Activated CD4-positive, alpha-beta T cell treated with anti-CD3 and anti-CD28 coated beads for 24 hours (primary cell): ENCODE measurements at regions not wholly inside any gene's neighbourhood (a gene's known extent, or its start where the extent isn't known, plus 50 kb on each side); places are given as distances from the start of the nearest gene placed in this dataset.

Experiments
- DNase-seq, 2 donors: peaks; one replicate each; pipeline ENCODE4 v3.0.0-alpha.2; 2020; ENCODE audit warnings: low read depth in 2 of 2

DNA sequence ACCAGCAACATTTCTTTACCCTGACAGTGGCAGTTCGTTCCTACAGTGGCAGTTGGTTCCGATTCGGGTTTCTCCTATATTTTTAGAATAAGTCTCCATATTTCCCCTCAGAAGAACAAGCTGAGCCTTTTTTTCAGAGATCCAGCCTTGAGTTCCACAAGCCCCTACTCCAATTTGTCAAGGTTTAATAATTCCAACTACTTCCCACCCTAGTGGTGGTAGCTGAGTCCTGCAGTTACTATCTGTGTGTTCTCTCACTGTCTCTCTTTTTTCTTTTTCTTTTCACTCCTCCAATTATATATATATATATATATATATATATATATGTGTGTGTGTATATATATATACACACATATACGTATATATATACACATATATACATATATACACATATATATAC lies 1347.3 kb downstream of the PCDH9 start:
- DNase-seq = no peak

DNA sequence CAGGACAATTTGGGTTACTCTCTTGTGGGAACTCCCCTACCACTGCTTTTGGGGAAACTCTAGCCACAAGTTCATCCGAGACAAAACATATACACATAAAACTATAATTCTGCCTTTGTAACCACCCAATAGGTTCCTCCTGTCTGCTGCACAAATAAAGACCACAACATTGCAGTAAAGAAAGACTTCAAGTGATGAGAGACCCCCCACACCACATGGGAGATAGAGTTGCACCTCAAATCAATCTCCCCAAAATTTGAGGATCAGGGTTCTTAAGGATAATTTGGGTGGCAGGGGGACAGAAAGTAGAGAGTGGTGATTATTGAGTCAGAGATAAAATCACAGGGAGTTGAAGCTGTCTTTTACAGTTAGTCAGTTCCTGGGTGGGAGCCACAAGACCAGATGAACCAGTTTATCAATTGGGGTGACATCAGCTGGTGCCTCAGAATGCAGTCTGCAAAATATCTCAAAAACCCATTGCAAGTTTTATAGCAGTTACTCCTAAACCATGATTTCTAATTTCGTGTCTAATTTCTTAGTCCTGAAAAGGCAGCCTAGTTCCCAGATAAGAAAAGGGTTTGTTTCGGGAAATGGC lies 1348.5 kb downstream of the PCDH9 start:
- no peak for DNase-seq

DNA sequence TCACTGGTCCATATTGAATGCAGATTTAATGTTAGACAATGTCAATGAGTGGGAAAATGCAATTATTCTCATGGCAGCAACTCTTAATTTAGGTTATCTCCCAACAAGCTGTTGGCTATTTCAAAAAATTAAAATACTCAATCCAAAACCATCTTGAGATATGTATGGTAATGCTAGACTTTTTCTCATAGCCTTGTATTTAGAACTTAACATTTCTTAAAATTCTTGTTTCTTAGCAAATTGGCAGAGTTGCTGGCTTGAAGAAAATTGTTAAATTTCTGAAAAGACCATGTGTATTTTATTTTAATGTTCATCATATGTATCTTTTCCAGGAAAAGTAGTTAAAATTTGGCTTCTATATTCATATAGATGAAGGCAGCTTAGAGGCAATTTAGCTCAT lies 1355.1 kb downstream of the PCDH9 start:
- DNase-seq = no peak

GRCh38 chr13:65872448-65872847 lies 1357.7 kb downstream of the PCDH9 start:
- DNase-seq = no peak

GRCh38 chr13:65868884-65869283 lies 1361.3 kb downstream of the PCDH9 start:
- no peak for DNase-seq

DNA sequence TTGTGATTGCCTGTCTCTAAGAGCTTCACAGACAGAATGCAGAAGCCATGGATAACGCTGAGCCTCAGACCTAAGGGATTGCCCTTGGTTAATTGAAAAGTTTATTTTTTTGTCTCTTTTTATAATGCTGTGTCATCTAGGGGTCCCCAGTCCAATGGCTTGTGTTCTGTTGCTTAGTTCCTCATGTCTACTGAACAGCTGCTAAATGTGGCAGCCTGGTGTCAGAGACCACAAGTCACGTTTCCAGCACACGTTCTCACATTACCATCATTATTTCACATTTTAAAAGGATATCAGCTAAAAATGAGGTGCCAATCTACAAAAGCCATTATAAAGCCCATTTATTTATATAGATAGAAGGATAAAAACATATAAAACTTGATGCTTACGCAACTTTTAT lies 1362.0 kb downstream of the PCDH9 start:
- no peak for DNase-seq

- DNase-seq = no peak
Measured at GRCh38 chr13:65866138-65866537, 1364.0 kb downstream of the PCDH9 start.

DNA sequence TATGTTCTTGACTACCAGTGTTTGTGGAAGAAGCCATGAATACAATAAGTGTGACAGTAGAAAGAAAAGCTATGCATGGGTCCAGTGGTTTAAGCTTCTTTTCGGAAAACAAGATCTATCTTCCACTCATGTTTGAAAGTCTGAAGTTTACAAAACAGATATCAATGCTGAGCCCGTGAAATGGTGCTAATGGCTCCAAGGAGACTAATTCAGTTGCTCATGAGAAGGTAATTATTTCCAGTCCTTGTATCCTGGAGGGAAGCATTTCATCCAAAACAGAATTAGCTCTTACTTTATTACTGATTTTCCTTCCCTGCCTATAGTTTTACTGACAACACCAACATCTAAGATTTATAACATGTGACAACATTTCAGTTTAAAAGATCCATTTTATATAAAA lies 1364.9 kb downstream of the PCDH9 start:
- no peak for DNase-seq

- no peak for DNase-seq
Measured at GRCh38 chr13:65864039-65864438, 1366.1 kb downstream of the PCDH9 start.

DNA sequence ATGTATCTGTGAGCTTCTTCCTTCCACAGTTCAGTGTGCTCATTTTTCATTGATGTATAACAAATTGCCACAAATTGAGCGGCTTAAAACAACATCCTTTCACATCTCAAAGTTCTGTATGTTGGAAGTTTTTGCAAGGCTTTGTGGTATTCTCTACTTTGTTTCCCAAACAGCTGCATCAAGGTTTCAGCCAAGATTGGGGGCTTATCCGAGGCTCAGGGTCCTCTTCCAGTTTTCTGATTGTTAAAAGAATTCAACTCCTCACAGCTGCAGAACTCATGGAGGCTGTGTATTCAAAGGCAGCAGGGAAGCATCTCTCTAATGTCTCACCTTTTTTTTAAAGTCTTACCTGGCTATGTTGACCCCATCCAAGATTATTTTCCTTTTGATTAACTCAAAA lies 1369.8 kb downstream of the PCDH9 start:
- DNase-seq = no peak

- DNase-seq = no peak
Measured at GRCh38 chr13:65857942-65858565, 1372.1 kb downstream of the PCDH9 start.

GRCh38 chr13:65856431-65856830 lies 1373.7 kb downstream of the PCDH9 start:
- no peak for DNase-seq

DNA sequence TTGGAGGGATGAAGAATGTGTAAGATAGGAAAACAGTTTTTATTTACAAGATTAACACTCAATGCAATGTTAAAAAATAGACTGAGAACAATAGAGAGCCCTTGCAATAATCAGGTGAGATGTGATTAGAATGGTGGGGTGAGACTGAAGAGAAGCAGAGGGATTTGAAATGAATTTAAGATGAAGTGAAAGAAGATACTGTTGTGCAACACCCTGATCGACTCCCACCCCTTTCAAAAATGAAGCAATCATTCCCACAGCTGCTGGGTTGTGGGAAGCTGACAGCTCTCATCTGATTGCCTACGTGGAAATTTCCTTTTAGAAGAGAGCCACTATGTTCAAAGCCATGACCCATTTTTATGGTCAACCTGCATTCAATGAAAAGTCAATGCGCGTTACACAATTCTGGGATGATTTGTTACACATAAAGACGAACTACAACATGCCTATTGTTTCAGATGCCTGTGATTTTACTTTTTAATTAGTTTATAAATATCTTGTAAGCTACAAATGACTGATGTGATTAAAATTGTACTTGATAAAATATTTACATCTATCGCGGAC lies 1374.8 kb downstream of the PCDH9 start:
- DNase-seq = no peak

- DNase-seq = no peak
Measured at GRCh38 chr13:65854431-65854830, 1375.7 kb downstream of the PCDH9 start.

GRCh38 chr13:65844266-65844841 lies 1385.8 kb downstream of the PCDH9 start:
- no peak for DNase-seq

DNA sequence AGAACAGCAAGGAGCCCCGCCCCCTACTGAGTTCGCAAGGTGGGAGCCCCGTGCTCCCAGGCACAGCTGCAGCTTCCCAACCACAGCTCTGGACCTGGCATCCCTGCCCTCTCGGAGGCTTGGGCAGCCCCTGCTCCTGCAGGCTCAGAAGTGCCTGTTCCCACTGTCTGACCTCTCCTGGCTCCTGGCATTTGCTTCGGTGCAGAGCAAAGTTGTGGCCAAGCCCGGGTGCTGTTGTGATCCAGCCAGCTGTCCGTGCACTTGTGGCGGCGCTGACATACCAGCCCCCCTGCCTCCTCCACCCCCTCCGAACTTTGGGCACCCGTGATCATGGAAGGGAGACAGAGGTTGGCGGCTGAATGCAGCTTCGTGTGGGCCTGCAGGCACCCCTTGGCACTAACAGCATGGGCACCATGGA lies 1386.8 kb downstream of the PCDH9 start:
- no peak for DNase-seq

DNA sequence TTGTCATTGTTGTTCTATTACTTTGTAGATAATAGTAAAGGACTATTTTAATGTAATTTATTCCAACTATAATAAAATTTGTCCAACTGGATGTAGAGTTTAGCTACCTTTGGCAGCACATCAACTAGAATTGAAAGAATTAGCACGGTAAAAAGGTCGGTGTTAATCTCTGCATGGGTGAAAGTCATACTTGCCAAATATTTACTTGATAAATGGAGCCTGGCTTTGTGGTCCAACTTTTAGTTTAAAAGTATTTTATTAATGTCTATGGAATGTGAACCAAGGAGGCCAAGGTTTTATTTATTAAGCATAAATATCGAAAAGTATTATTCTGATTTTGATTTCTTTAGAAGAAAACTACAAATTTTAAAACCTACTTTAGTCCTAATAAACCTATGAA lies 1389.0 kb downstream of the PCDH9 start:
- DNase-seq = no peak

- DNase-seq = no peak
Measured at GRCh38 chr13:65836066-65836465, 1394.1 kb downstream of the PCDH9 start.

- DNase-seq = no peak
Measured at GRCh38 chr13:65834897-65835296, 1395.2 kb downstream of the PCDH9 start.

- no peak for DNase-seq
Measured at GRCh38 chr13:65830411-65831205, 1399.5 kb downstream of the PCDH9 start.

GRCh38 chr13:65829241-65830008 lies 1400.7 kb downstream of the PCDH9 start:
- DNase-seq = no peak

DNA sequence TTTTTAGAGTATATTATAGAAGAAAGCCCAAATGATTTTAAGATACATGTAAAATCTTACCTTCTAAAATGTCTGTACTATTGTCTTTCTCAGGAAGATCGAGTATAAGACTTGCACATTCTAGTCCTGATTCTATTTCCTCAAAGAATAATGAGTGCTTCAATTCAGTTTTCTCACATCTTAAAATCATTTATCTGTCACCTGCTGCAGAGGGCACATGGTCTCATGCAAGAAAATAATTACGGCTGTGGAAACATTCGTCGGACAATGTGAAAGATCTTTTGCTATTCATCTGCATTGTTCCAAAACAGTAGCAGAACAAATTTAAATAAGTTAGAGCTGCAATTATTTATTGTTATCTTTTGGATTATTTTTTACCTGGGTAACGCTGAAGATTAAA lies 1403.5 kb downstream of the PCDH9 start:
- no peak for DNase-seq
